GM11168 (cell line): ENCODE measurements at regions not wholly inside any gene's neighbourhood (a gene's known extent, or its start where the extent isn't known, plus 50 kb on each side); places are given as distances from the start of the nearest gene placed in this dataset.

Experiments
- in situ Hi-C: fragments of 300-500 bp; cut with MboI; formaldehyde crosslinking; loops from one replicate; pipeline ENCODE4 v1.12.0; 2022; ENCODE audit warnings: low sequenced_read_pairs; ENCODE audit not compliant: unreplicated experiment

- in situ Hi-C loops = no loop called here
Observed at GRCh38 chr3:102074946-102075345, 225.6 kb downstream of the NFKBIZ start.

- in situ Hi-C loops = no loop called here
Observed at GRCh38 chr3:102078401-102078800, 229.1 kb downstream of the NFKBIZ start.

DNA sequence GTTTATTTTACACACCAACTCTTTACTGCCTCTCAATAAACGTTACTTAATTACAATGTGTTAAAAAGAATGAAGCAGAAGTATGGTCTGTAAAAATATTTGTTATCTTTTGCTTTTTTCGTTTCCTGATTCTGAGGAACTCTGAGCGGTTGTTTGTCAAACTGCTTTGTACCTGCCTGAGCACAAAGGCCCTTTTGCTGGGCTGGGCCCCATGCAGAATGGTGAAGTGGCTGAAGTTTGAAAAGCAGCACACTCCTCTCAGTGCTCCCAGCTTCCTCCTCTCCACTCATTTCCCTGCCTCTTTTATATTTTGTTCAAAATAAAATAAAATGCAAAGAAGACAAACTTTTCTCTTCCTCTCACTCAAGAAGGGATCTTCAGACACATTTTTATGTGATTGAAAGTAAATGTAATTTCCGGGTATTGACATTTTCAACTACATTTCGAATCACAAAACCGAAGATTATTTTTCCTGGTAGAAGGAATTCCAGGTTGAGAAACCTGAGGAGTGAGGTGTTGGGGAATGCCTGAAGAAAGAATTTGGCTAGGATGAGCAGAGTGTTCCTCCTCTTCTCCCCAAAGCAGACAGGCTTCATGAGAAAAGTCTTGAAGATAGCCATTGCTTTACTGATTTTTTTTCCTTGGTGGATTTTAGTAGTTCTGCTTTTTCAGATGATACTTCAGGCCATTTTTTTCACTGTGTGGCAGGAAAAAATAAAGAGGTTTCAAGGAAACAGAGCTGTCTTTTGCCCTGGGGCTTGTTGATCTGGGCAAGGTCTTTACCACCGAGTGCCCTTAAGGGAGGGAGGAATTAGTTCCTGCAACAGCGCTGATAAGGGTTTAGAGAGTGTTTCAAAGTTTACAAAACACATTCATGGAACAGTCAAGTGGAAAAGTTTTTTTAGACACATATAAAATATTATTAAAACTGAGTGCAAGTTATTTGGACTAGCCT is 229.8 kb downstream of the NFKBIZ start:
- in situ Hi-C loops = no loop called here

DNA sequence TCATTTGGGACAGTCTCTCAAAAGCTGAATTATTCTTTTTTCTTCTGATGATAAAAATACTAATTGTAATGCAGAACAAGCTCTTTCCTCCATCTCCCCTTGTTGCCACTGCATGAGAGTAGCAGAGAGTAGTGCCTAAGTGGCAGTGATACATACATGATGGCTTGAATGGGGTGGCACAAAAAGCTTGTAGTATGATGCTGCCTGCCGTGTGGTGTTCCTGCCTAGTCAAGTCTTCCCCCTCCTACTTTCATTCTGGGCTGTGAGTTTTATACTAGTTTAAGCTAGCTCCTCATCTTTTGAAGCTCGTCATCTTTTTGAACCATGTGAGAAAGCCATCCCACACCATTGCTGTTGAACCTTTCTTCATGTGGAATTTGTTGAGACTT is 230.5 kb downstream of the NFKBIZ start:
- in situ Hi-C loops = no loop called here

DNA sequence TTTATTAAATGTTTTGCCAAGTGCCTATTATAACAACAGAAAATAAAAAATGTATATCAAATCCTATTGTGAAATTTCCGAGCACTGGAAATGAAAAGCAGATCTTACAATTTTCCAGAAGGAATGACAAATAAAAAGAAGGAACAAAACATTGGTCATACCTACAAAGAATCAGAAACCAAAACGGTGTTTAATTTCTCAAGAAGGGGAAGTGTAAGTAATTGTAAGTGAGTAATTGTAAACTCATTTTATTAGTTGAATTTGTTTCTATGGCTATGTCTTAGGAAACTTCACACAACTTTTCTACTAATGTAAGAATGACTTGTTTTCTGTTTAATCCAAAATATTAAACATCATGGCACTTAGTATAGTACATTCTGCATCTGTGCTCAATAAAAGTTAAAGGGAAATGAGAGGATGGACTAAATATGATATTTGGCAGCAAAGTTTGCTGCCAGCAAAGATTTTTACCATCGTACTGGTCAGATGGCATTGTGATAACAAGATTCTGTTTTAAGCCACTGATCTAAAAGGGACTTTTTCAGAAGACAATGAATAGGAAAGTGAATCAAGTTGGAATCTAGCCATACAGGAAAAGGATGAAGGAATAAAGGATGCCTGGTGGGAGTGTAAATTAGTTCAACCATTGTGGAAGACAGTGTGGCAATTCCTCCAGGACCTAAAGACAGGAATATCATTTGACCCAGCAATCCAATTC is 232.4 kb downstream of the NFKBIZ start:
- in situ Hi-C loops = no loop called here

GRCh38 chr3:102083473-102083872 is 234.2 kb downstream of the NFKBIZ start:
- in situ Hi-C loops = no loop called here

GRCh38 chr3:102084006-102084405 is 234.7 kb downstream of the NFKBIZ start:
- in situ Hi-C loops = no loop called here

- in situ Hi-C loops = no loop called here
Observed at GRCh38 chr3:102084704-102085103, 235.4 kb downstream of the NFKBIZ start.

- in situ Hi-C loops = no loop called here
Observed at GRCh38 chr3:102085431-102086176, 236.3 kb downstream of the NFKBIZ start.

DNA sequence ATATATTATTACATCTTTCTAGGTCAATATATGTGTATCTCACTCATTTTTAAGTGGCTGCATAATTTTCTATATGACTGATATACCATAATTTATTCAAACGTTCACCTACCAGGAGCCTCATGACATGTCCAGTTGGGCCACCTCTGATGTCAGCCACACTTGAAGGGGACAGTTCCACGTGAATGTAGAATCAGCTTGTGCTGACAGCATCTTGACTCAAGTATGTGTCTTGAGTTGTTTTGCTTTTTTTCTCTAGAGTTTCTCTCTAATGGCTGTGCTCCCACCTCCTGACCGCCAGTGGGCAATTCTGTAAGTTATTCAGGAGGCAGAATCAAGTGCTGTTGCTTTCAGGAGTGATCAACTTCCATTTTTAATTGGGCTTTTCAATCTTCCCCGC is 237.9 kb downstream of the NFKBIZ start:
- in situ Hi-C loops = no loop called here

- in situ Hi-C loops = no loop called here
Observed at GRCh38 chr3:102089239-102089638, 239.9 kb downstream of the NFKBIZ start.

DNA sequence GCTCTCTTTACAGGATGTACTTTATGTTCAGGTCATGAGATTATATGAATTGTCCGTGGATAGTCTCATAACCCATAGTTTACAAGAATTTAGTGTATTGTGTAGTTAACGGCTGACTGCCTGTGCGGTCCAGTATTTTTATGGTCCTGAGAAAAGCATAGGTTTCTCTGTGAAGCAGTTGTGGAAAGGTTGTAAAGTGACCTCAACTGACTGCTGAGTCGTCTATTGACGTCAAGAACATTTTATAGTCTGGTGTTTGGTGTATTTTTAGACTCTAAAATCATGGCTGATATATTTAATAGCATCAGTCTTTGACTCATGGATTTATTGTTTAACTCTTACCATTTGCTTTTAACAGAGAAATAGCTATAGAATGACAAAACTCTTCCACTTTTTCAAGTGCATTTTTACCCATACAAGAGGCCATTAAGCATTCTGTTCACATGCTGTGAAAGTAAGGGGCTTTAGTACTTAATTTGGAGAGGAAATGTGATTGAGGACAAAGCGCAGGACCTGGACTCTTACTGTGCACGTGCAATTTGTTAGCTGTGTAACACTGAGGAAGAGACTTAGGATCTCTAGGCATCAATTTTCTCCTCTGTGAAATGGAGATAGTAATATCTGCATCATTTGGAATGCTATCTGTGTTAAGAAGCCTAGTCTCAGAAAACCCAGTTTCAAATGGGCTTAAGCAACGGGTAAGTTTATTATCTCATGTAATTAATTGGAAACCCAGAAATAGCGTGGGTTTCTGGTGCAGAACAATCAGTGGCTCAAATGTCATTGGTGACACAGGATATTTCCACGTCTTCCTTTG is 240.8 kb downstream of the NFKBIZ start:
- in situ Hi-C loops = no loop called here

- in situ Hi-C loops = no loop called here
Observed at GRCh38 chr3:102090721-102091045, 241.4 kb downstream of the NFKBIZ start.

- in situ Hi-C loops = no loop called here
Observed at GRCh38 chr3:102091358-102091757, 242.0 kb downstream of the NFKBIZ start.

GRCh38 chr3:102092617-102093466 is 243.5 kb downstream of the NFKBIZ start:
- in situ Hi-C loops = no loop called here

DNA sequence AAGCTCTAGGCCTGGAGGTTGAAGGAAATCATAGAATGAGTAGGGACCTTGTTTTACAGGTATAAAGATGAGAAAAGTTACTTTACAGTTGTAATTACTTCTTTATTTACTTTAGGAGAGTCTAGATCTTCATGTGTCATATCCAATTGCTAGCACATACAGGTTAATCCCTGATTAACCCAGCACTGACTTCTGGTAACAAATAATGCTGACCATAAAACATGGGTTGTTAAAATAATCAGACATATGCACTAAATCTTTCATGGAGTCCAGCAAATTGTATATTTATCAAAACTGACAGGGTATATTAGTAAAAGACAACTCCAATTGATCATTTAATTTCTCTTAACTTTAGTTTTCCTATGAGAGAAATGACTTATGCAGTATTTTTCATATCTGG is 245.2 kb downstream of the NFKBIZ start:
- in situ Hi-C loops = no loop called here

DNA sequence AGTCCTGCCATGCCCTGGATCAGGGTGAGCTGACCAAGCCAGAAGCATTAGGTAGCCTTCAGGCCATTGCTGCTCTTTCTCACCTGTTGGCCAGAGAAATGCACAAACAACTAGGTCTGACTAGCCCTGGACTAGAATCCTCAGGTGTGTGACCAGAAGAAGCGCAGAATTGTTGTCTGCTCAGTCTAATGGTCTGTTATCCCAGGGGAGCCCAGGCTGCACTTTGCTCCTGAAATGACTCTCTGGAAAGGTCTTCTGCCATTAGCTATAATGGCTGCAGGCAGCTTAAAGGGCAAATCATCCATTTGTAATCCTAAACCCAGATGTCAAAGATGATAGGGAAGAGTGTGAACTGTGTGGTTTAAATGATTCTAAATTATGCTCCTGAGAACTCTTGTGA is 246.1 kb downstream of the NFKBIZ start:
- in situ Hi-C loops = no loop called here

DNA sequence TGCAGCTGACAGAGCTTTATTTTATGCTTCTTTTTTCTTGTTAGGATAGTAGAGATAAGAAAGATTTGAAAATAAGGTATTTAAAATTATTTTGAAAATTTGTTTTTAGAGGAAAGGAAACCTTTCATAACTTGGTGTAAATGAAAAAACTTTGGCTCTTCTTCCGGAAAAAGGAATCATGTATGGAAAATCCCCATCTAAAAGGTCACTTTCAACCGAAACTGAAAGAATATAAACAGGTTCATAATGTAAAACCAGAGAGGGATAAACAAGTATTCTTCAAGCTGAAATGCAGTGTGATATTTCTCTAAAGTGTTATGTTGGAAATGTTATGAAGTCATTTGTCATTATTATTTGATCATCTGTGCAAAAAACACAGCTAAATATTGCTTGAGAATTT is 246.8 kb downstream of the NFKBIZ start:
- in situ Hi-C loops = no loop called here
